Nephron (organoid): ENCODE measurements at regions not wholly inside any gene's neighbourhood (a gene's known extent, or its start where the extent isn't known, plus 50 kb on each side); places are given as distances from the start of the nearest gene placed in this dataset.

ENCODE experiments used
- H3K27ac Mint-ChIP-seq, 3 experiments: 2 replicates each; pipeline ENCODE4 v1.8.0; 2020; ENCODE audit warnings: mixed read lengths in 3 of 3, mild to moderate bottlenecking in 2 of 3, moderate library complexity in 1 of 3
- H3K27me3 Mint-ChIP-seq: 2 replicates; pipeline ENCODE4 v1.8.0; 2021; ENCODE audit warnings: low read depth, mild to moderate bottlenecking, moderate library complexity, mixed read lengths
- H3K36me3 Mint-ChIP-seq: 2 replicates; pipeline ENCODE4 v1.8.0; 2020; ENCODE audit warnings: low read depth, mixed read lengths
- H3K4me1 Mint-ChIP-seq: 2 replicates; pipeline ENCODE4 v1.8.0; 2020; ENCODE audit warnings: mixed read lengths
- H3K4me3 Mint-ChIP-seq, 3 experiments: 2 replicates each; pipeline ENCODE4 v1.8.0; 2020; ENCODE audit warnings: mild to moderate bottlenecking in 3 of 3, mixed read lengths in 3 of 3, moderate library complexity in 2 of 3
- H3K9me3 Mint-ChIP-seq: 2 replicates; pipeline ENCODE4 v1.8.0; 2020; ENCODE audit warnings: mixed read lengths
- CTCF ChIP-seq, 3 experiments: fragments of 200-600 bp; sonication (generic); IDR thresholded peaks; one replicate each; pipeline ENCODE4 v1.5.0; 2021; ENCODE audit warnings: antibody characterized with exemption in 3 of 3; ENCODE audit not compliant: unreplicated experiment in 3 of 3

GRCh38 chr12:22978962-22979361, 354.0 kb downstream of the ETNK1 start:
- Mint-ChIP-seq H3K9me3 (no peaks in the 10 kb centered on the region), H3K27me3 (no peaks in the 10 kb centered on the region), H3K4me3 (no peak overlapping the region), H3K4me1 (no peaks in the 10 kb centered on the region), H3K36me3 (no peaks in the 10 kb centered on the region), H3K27ac (no peak overlapping the region)
- TF ChIP-seq CTCF (IDR thresholded peaks at IDR 0.05; ENCODE audit: unreplicated experiment in 3 of 3): no peak

- no peaks in the 10 kb centered on the region for H3K4me1 Mint-ChIP-seq
- no peaks in the 10 kb centered on the region for H3K27me3 Mint-ChIP-seq
- no peak for TF ChIP-seq CTCF (IDR thresholded peaks at IDR 0.05; ENCODE audit: unreplicated experiment in 3 of 3)
- no peaks in the 10 kb centered on the region for H3K9me3 Mint-ChIP-seq
- no peak overlapping the region for H3K4me3 Mint-ChIP-seq
- H3K36me3 Mint-ChIP-seq: no peaks in the 10 kb centered on the region
- no peak overlapping the region for H3K27ac Mint-ChIP-seq
These were observed 355.0 kb downstream of the ETNK1 start for GRCh38 chr12:22979854-22980469.

GRCh38 chr12:22981711-22982110, 356.7 kb downstream of the ETNK1 start:
- Mint-ChIP-seq H3K27me3 (no peaks in the 10 kb centered on the region), H3K4me1 (no peaks in the 10 kb centered on the region), H3K4me3 (no peak overlapping the region), H3K27ac (no peak overlapping the region), H3K36me3 (no peaks in the 10 kb centered on the region), H3K9me3 (no peaks in the 10 kb centered on the region)
- TF ChIP-seq CTCF (IDR thresholded peaks at IDR 0.05; ENCODE audit: unreplicated experiment in 3 of 3): no peak

- no peaks in the 10 kb centered on the region for H3K27me3 Mint-ChIP-seq
- no peak overlapping the region for H3K27ac Mint-ChIP-seq
- H3K36me3 Mint-ChIP-seq: no peaks in the 10 kb centered on the region
- TF ChIP-seq CTCF (IDR thresholded peaks at IDR 0.05; ENCODE audit: unreplicated experiment in 3 of 3): no peak
- H3K4me1 Mint-ChIP-seq: no peaks in the 10 kb centered on the region
- H3K9me3 Mint-ChIP-seq: no peaks in the 10 kb centered on the region
- no peak overlapping the region for H3K4me3 Mint-ChIP-seq
These were observed 357.7 kb downstream of the ETNK1 start for GRCh38 chr12:22982635-22983034.

- Mint-ChIP-seq H3K27ac (no peak overlapping the region), H3K27me3 (no peaks in the 10 kb centered on the region), H3K9me3 (no peaks in the 10 kb centered on the region), H3K4me1 (peaks cover 8% of the 10 kb centered on the region), H3K4me3 (no peak overlapping the region), H3K36me3 (no peaks in the 10 kb centered on the region)
- TF ChIP-seq CTCF (IDR thresholded peaks at IDR 0.05; ENCODE audit: unreplicated experiment in 3 of 3): no peak
These were observed 362.0 kb downstream of the ETNK1 start for GRCh38 chr12:22986997-22987396.

- peaks cover 8% of the 10 kb centered on the region for H3K4me1 Mint-ChIP-seq
- no peaks in the 10 kb centered on the region for H3K27me3 Mint-ChIP-seq
- no peak overlapping the region for H3K27ac Mint-ChIP-seq
- H3K9me3 Mint-ChIP-seq: no peaks in the 10 kb centered on the region
- no peaks in the 10 kb centered on the region for H3K36me3 Mint-ChIP-seq
- no peak for TF ChIP-seq CTCF (IDR thresholded peaks at IDR 0.05; ENCODE audit: unreplicated experiment in 3 of 3)
- no peak overlapping the region for H3K4me3 Mint-ChIP-seq
These were observed 365.5 kb downstream of the ETNK1 start for GRCh38 chr12:22990501-22990900.
